Heart left ventricle (tissue), 13 donors: ENCODE measurements at regions not wholly inside any gene's neighbourhood (a gene's known extent, or its start where the extent isn't known, plus 50 kb on each side); places are given as distances from the start of the nearest gene placed in this dataset.

Source experiments
- POLR2A ChIP-seq, 2 donors: fragments of 450-650 bp; IDR thresholded peaks; one replicate each; pipeline ENCODE4 v1.6.1; 2017; ENCODE audit warnings: antibody characterized with exemption in 2 of 2, mild to moderate bottlenecking in 2 of 2, moderate library complexity in 2 of 2
- TF ChIP-seq, protein P1 (sequence below), 12 donors: fragments of 200-600 bp; sonication (generic) in 4 of 12; IDR thresholded peaks; one replicate each; pipeline versions ENCODE4 v1.5.0 to v1.8.0; 2018 to 2022; ENCODE audit warnings: antibody characterized with exemption in 12 of 12, mild to moderate bottlenecking in 5 of 12
- donor health status: ischemic (EF 13 %, LVEDD 7.1; RV severe dilation, severe dysfunction).
- donor health status: DM: no; HTN: yes; CAD: no.
- donor health status: DM: no; HTN: no; CAD: no.
- donor health status: ischemic (EF 25% LVEDD 6.9; RV normal size, moderate dysfunction).
- donor health status: ischemic (EF 25% LVEDD 5.7; RV mildly dilated, moderate dysfunction).
- donor health status: ischemic (EF 35%, LVEDD 5.7; RV mildly dilated, moderate dysfunction).
- donor health status: nonischemic (EF 11% LVEDD 7.7; RV severe dilation, severe dysfunction).
- donor health status: DM: yes; HTN: yes; CAD: no.
- donor health status: PGD.
- donor health status: ischemic (EF 29% LVEDD 5.4; RV normal size, mild dysfunction).
- donor health status: nonischemic (EF 23%, LVEDD 6.1; RV moderate dilation, normal function).

DNA sequence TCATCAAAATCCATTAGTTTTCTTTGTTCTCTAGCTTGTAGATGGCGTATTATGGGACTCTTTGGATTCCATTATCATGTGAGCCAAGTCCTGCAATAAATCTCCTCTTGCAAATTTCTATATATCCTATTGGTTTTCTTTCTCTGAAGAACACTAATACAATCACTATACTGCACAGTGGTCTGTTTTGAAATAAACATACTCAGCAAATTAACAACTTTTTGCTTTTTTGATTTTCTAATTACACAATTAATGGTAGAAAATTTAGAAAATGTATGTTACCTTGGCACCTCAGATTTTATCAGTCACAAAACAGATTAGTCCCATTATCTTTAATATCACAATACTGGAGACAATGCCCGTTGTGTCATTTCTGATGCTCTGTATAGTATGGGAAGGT lies 513.2 kb upstream of the MIS18BP1 start:
- TF ChIP-seq, protein P1, sequence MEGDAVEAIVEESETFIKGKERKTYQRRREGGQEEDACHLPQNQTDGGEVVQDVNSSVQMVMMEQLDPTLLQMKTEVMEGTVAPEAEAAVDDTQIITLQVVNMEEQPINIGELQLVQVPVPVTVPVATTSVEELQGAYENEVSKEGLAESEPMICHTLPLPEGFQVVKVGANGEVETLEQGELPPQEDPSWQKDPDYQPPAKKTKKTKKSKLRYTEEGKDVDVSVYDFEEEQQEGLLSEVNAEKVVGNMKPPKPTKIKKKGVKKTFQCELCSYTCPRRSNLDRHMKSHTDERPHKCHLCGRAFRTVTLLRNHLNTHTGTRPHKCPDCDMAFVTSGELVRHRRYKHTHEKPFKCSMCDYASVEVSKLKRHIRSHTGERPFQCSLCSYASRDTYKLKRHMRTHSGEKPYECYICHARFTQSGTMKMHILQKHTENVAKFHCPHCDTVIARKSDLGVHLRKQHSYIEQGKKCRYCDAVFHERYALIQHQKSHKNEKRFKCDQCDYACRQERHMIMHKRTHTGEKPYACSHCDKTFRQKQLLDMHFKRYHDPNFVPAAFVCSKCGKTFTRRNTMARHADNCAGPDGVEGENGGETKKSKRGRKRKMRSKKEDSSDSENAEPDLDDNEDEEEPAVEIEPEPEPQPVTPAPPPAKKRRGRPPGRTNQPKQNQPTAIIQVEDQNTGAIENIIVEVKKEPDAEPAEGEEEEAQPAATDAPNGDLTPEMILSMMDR (IDR thresholded peaks at IDR 0.05): no peak
- TF ChIP-seq POLR2A (IDR thresholded peaks at IDR 0.05): no peak
